Activated naive CD8-positive, alpha-beta T cell treated with anti-CD3 and anti-CD28 coated beads, Interleukin-2, amount 50 U/mL, for 24 hours (primary cell): ENCODE measurements at regions not wholly inside any gene's neighbourhood (a gene's known extent, or its start where the extent isn't known, plus 50 kb on each side); places are given as distances from the start of the nearest gene placed in this dataset.
"Not testable (repeated sequence)": the region's sequence is repeated elsewhere in the genome, so short reads cannot be mapped to it uniquely, and the experiment has no call there.

Source experiments
- ATAC-seq: fragments of 150-1000 bp; cut with Tn5 transposase; one replicate; pipeline ENCODE4 v1.10.0; 2021
- DNase-seq: peaks from one replicate; pipeline ENCODE4 v3.0.0; 2021
- H3K27ac Mint-ChIP-seq: one replicate; pipeline ENCODE4 v1.8.0; 2021; ENCODE audit warnings: mild to moderate bottlenecking, mixed read lengths
- H3K27me3 Mint-ChIP-seq: one replicate; pipeline ENCODE4 v1.8.0; 2021; ENCODE audit warnings: mixed read lengths
- H3K36me3 Mint-ChIP-seq: one replicate; pipeline ENCODE4 v1.8.0; 2021; ENCODE audit warnings: low read depth, mixed read lengths
- H3K4me1 Mint-ChIP-seq: one replicate; pipeline ENCODE4 v1.8.0; 2021; ENCODE audit warnings: mixed read lengths
- H3K4me3 Mint-ChIP-seq: one replicate; pipeline ENCODE4 v1.8.0; 2021; ENCODE audit warnings: mild to moderate bottlenecking, moderate library complexity, mixed read lengths
- H3K9me3 Mint-ChIP-seq: one replicate; pipeline ENCODE4 v1.8.0; 2021; ENCODE audit warnings: mixed read lengths

GRCh38 chr12:74732164-74732784, 194.6 kb downstream of the ATXN7L3B start:
- Mint-ChIP-seq H3K4me3 (no peak overlapping the region), H3K27ac (no peak overlapping the region), H3K36me3 (no peaks in the 10 kb centered on the region), H3K4me1 (no peaks in the 10 kb centered on the region), H3K27me3 (peaks cover 2% of the 10 kb centered on the region), H3K9me3 (no peaks in the 10 kb centered on the region)
- no peak for DNase-seq
- no peak for ATAC-seq

GRCh38 chr12:74732826-74733225, 195.2 kb downstream of the ATXN7L3B start:
- Mint-ChIP-seq H3K36me3 (no peaks in the 10 kb centered on the region), H3K9me3 (no peaks in the 10 kb centered on the region), H3K4me3 (no peak overlapping the region), H3K4me1 (no peaks in the 10 kb centered on the region), H3K27me3 (peaks cover 2% of the 10 kb centered on the region), H3K27ac (no peak overlapping the region)
- DNase-seq (no peak), ATAC-seq (no peak)

GRCh38 chr12:74741112-74741511, 203.5 kb downstream of the ATXN7L3B start:
- Mint-ChIP-seq H3K27me3 (peaks cover 2% of the 10 kb centered on the region), H3K4me3 (no peak overlapping the region), H3K9me3 (no peaks in the 10 kb centered on the region), H3K27ac (no peak overlapping the region), H3K4me1 (no peaks in the 10 kb centered on the region), H3K36me3 (no peaks in the 10 kb centered on the region)
- ATAC-seq (no peak), DNase-seq (no peak)

- Mint-ChIP-seq H3K9me3 (no peaks in the 10 kb centered on the region), H3K4me1 (no peaks in the 10 kb centered on the region), H3K36me3 (no peaks in the 10 kb centered on the region), H3K4me3 (no peak overlapping the region), H3K27ac (no peak overlapping the region), H3K27me3 (no peaks in the 10 kb centered on the region)
- DNase-seq (no peak), ATAC-seq (no peak)
These were observed 209.7 kb downstream of the ATXN7L3B start for GRCh38 chr12:74747305-74747704.

GRCh38 chr12:74751441-74751840, 213.8 kb downstream of the ATXN7L3B start:
- H3K4me3 Mint-ChIP-seq, result no peak overlapping the region
- ATAC-seq (no peak), DNase-seq (no peak)
- H3K36me3 Mint-ChIP-seq, result no peaks in the 10 kb centered on the region
- no peaks in the 10 kb centered on the region for H3K27me3 Mint-ChIP-seq
- H3K4me1 Mint-ChIP-seq, result no peaks in the 10 kb centered on the region
- H3K27ac Mint-ChIP-seq, result no peak overlapping the region
- no peaks in the 10 kb centered on the region for H3K9me3 Mint-ChIP-seq

GRCh38 chr12:74752215-74752614, 214.6 kb downstream of the ATXN7L3B start:
- no peak overlapping the region for H3K4me3 Mint-ChIP-seq
- DNase-seq (no peak), ATAC-seq (no peak)
- no peaks in the 10 kb centered on the region for H3K9me3 Mint-ChIP-seq
- no peaks in the 10 kb centered on the region for H3K27me3 Mint-ChIP-seq
- H3K27ac Mint-ChIP-seq, result no peak overlapping the region
- H3K4me1 Mint-ChIP-seq, result no peaks in the 10 kb centered on the region
- no peaks in the 10 kb centered on the region for H3K36me3 Mint-ChIP-seq

- Mint-ChIP-seq H3K27ac (no peak overlapping the region), H3K4me3 (no peak overlapping the region), H3K27me3 (no peaks in the 10 kb centered on the region), H3K9me3 (no peaks in the 10 kb centered on the region), H3K36me3 (no peaks in the 10 kb centered on the region), H3K4me1 (no peaks in the 10 kb centered on the region)
- DNase-seq (no peak), ATAC-seq (no peak)
These were observed 232.9 kb downstream of the ATXN7L3B start for GRCh38 chr12:74770552-74770951.

GRCh38 chr12:74775276-74775675, 237.6 kb downstream of the ATXN7L3B start:
- Mint-ChIP-seq H3K36me3 (no peaks in the 10 kb centered on the region), H3K27ac (no peak overlapping the region), H3K9me3 (no peaks in the 10 kb centered on the region), H3K4me1 (no peaks in the 10 kb centered on the region), H3K4me3 (no peak overlapping the region), H3K27me3 (no peaks in the 10 kb centered on the region)
- ATAC-seq (no peak), DNase-seq (no peak)

GRCh38 chr12:74776378-74776777, 238.7 kb downstream of the ATXN7L3B start:
- no peak overlapping the region for H3K4me3 Mint-ChIP-seq
- no peak overlapping the region for H3K27ac Mint-ChIP-seq
- H3K9me3 Mint-ChIP-seq, result no peaks in the 10 kb centered on the region
- DNase-seq (no peak), ATAC-seq (no peak)
- H3K4me1 Mint-ChIP-seq, result no peaks in the 10 kb centered on the region
- H3K36me3 Mint-ChIP-seq, result no peaks in the 10 kb centered on the region
- no peaks in the 10 kb centered on the region for H3K27me3 Mint-ChIP-seq

GRCh38 chr12:74780182-74780849, 242.7 kb downstream of the ATXN7L3B start:
- ATAC-seq (no peak), DNase-seq (no peak)
- H3K36me3 Mint-ChIP-seq, result no peaks in the 10 kb centered on the region
- H3K4me1 Mint-ChIP-seq, result no peaks in the 10 kb centered on the region
- no peaks in the 10 kb centered on the region for H3K9me3 Mint-ChIP-seq
- no peak overlapping the region for H3K27ac Mint-ChIP-seq
- H3K4me3 Mint-ChIP-seq, result no peak overlapping the region
- H3K27me3 Mint-ChIP-seq, result no peaks in the 10 kb centered on the region

GRCh38 chr12:74780850-74781241, 243.2 kb downstream of the ATXN7L3B start:
- not testable (repeated sequence) for ATAC-seq, DNase-seq, H3K27ac Mint-ChIP-seq, H3K4me1 Mint-ChIP-seq, H3K36me3 Mint-ChIP-seq, H3K4me3 Mint-ChIP-seq, H3K9me3 Mint-ChIP-seq, H3K27me3 Mint-ChIP-seq

GRCh38 chr12:74781991-74782485, 244.4 kb downstream of the ATXN7L3B start:
- no peak overlapping the region for H3K4me3 Mint-ChIP-seq
- no peaks in the 10 kb centered on the region for H3K27me3 Mint-ChIP-seq
- no peak overlapping the region for H3K27ac Mint-ChIP-seq
- DNase-seq (no peak), ATAC-seq (no peak)
- H3K4me1 Mint-ChIP-seq, result no peaks in the 10 kb centered on the region
- no peaks in the 10 kb centered on the region for H3K9me3 Mint-ChIP-seq
- no peaks in the 10 kb centered on the region for H3K36me3 Mint-ChIP-seq

- DNase-seq (no peak), ATAC-seq (no peak)
- no peak overlapping the region for H3K4me3 Mint-ChIP-seq
- H3K4me1 Mint-ChIP-seq, result peaks cover 1% of the 10 kb centered on the region
- H3K27me3 Mint-ChIP-seq, result no peaks in the 10 kb centered on the region
- no peaks in the 10 kb centered on the region for H3K9me3 Mint-ChIP-seq
- H3K36me3 Mint-ChIP-seq, result no peaks in the 10 kb centered on the region
- H3K27ac Mint-ChIP-seq, result no peak overlapping the region
These were observed 253.3 kb downstream of the ATXN7L3B start for GRCh38 chr12:74790931-74791330.

GRCh38 chr12:74791365-74791764, 253.7 kb downstream of the ATXN7L3B start:
- Mint-ChIP-seq H3K27me3 (no peaks in the 10 kb centered on the region), H3K4me3 (no peak overlapping the region), H3K4me1 (peaks cover 1% of the 10 kb centered on the region)

GRCh38 chr12:74794522-74794921, 256.9 kb downstream of the ATXN7L3B start:
- ATAC-seq (no peak), DNase-seq (no peak)
- no peaks in the 10 kb centered on the region for H3K4me1 Mint-ChIP-seq
- peaks cover 6% of the 10 kb centered on the region for H3K9me3 Mint-ChIP-seq
- H3K36me3 Mint-ChIP-seq, result no peaks in the 10 kb centered on the region
- H3K27me3 Mint-ChIP-seq, result peaks cover 2% of the 10 kb centered on the region
- no peak overlapping the region for H3K27ac Mint-ChIP-seq
- H3K4me3 Mint-ChIP-seq, result no peak overlapping the region

More at GRCh38 chr12:74791365-74791764, 253.7 kb downstream of the ATXN7L3B start:
- ATAC-seq (no peak), DNase-seq (no peak)
- Mint-ChIP-seq H3K9me3 (no peaks in the 10 kb centered on the region), H3K36me3 (no peaks in the 10 kb centered on the region), H3K27ac (no peak overlapping the region)
